Neural crest cell (in vitro differentiated cells): ENCODE measurements at regions not wholly inside any gene's neighbourhood (a gene's known extent, or its start where the extent isn't known, plus 50 kb on each side); places are given as distances from the start of the nearest gene placed in this dataset.

Experiments used
- DNase-seq: peaks from one replicate; pipeline ENCODE4 v3.0.0; 2021; ENCODE audit warnings: low read depth, mixed read lengths, low spot score
- H3K27ac Mint-ChIP-seq: one replicate; pipeline ENCODE4 v1.8.0; 2021; ENCODE audit warnings: mild to moderate bottlenecking, mixed read lengths; ENCODE audit not compliant: unreplicated experiment
- H3K27me3 Mint-ChIP-seq: 2 replicates; pipeline ENCODE4 v1.8.0; 2021; ENCODE audit warnings: low read depth, mild to moderate bottlenecking, mixed read lengths
- H3K36me3 Mint-ChIP-seq: 2 replicates; pipeline ENCODE4 v1.8.0; 2021; ENCODE audit warnings: low read depth, mild to moderate bottlenecking, mixed read lengths
- H3K4me1 Mint-ChIP-seq: 2 replicates; pipeline ENCODE4 v1.8.0; 2021; ENCODE audit warnings: mixed read lengths
- H3K4me3 Mint-ChIP-seq: one replicate; pipeline ENCODE4 v1.8.0; 2021; ENCODE audit warnings: mild to moderate bottlenecking, mixed read lengths
- H3K9me3 Mint-ChIP-seq: 2 replicates; pipeline ENCODE4 v1.8.0; 2021; ENCODE audit warnings: mixed read lengths
- CTCF ChIP-seq: fragments of 200-600 bp; sonication (generic); conservative IDR thresholded peaks from 2 replicates; pipeline ENCODE4 v1.5.0; 2021; ENCODE audit warnings: antibody characterized with exemption, mild to moderate bottlenecking

DNA sequence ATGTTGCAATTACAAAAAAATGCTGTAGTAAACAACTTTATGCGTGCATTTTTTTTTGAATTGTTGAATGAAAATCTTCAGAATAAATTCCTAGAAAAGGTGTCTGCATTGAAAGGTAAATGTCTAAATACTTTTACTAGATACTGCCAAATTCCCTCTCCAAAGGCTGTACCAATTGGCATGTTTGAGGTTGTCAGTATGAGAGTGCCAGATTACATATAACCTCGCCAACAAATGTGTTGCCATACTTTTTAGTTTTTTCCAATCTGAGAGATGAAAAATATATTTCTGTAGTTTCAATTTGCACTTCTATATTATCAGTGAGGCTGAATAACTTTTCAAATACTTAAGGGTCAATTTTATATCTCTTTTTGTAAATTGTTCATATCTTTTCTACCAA lies 261.5 kb upstream of the TARS1 start:
- Mint-ChIP-seq H3K27ac (no peak overlapping the region), H3K4me1 (no peaks in the 10 kb centered on the region), H3K27me3 (no peaks in the 10 kb centered on the region), H3K9me3 (peaks cover 2% of the 10 kb centered on the region), H3K4me3 (no peak overlapping the region), H3K36me3 (no peaks in the 10 kb centered on the region)
- no peak for DNase-seq
- TF ChIP-seq CTCF, result no peak

DNA sequence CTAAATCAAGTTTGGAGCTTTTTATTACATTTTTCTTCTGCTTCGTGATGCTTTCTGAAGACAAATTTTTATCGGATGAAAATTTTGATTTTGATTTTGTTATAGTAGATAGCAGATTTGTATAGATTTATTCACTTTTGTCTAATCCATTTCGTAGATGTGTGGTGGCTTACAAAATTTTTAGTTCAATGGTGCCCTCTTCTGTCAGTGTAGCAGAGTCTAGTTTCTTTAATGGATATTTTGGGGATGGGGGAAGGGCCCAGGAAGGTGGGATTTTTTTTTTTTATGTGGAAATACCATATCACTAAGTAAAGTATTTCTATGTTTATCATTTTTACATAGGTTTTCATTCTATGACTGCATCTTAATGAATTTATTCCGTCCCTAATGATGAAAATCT lies 259.9 kb upstream of the TARS1 start:
- peak; percentile 60 for TF ChIP-seq CTCF
- no peaks in the 10 kb centered on the region for H3K4me1 Mint-ChIP-seq
- no peak for DNase-seq
- no peaks in the 10 kb centered on the region for H3K9me3 Mint-ChIP-seq
- H3K36me3 Mint-ChIP-seq, result no peaks in the 10 kb centered on the region
- no peaks in the 10 kb centered on the region for H3K27me3 Mint-ChIP-seq
- H3K4me3 Mint-ChIP-seq, result no peak overlapping the region
- no peak overlapping the region for H3K27ac Mint-ChIP-seq

DNA sequence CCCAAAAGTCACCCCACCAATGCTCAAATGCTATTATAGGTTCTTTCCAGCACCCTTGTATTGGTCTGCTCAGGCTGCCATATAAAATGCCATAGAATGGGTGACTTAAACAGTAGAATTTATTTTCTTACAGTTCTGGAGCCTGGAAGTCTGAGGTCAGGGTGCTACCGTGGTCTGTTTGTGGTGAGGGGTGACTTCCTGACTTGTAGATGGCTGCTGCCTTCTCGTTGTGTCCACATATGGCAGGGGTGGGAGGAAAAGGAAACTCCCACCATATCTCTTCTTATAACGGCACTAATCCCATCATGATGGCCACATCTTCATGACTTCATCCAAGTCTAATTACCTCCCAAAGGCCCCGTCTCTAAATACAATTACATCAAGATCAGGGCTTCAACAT lies 257.8 kb upstream of the TARS1 start:
- H3K36me3 Mint-ChIP-seq, result no peaks in the 10 kb centered on the region
- H3K4me3 Mint-ChIP-seq, result no peak overlapping the region
- no peaks in the 10 kb centered on the region for H3K27me3 Mint-ChIP-seq
- DNase-seq, result no peak
- no peak for TF ChIP-seq CTCF
- no peak overlapping the region for H3K27ac Mint-ChIP-seq
- H3K9me3 Mint-ChIP-seq, result no peaks in the 10 kb centered on the region
- no peaks in the 10 kb centered on the region for H3K4me1 Mint-ChIP-seq

DNA sequence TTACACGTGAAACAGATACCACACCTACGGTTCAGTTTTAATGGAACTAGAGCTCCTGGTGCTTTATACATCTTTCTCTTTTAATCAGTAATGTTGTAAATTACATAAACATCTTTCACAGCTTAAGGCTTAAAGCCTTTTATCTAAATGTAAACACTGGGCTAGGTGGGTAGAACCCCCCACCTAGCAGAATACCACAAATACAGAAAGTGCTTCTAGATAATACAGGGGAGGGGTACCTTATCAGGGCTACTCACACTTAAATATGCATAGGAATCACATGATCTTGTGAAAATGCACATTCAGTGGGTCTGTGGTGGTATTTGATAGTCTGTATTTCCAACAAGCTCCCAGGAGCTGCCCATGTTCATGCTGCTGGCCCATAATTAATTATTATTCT lies 256.4 kb upstream of the TARS1 start:
- no peak for TF ChIP-seq CTCF
- no peak overlapping the region for H3K4me3 Mint-ChIP-seq
- no peaks in the 10 kb centered on the region for H3K36me3 Mint-ChIP-seq
- no peaks in the 10 kb centered on the region for H3K4me1 Mint-ChIP-seq
- no peak overlapping the region for H3K27ac Mint-ChIP-seq
- peaks cover 7% of the 10 kb centered on the region for H3K9me3 Mint-ChIP-seq
- no peak for DNase-seq
- H3K27me3 Mint-ChIP-seq, result no peaks in the 10 kb centered on the region

DNA sequence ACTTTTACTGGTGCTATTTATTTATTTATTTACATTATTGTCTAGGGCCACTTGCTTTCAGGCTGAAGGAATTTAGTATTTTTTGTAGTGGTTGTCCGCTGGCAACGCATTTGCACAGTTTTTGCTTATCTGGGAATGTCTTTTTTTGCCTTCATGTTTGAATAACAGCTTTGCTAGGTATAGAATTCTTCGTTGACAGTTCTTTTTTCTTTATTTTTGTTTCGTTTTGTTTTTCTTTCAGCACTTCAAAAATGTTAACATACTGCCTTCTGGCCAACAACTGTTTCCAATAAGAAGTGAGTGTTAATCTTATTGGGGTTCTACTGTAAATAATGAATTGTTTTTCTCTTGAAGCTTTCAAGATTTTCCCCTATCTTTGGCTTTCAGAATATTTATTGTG lies 252.7 kb upstream of the TARS1 start:
- Mint-ChIP-seq H3K27me3 (no peaks in the 10 kb centered on the region), H3K36me3 (no peaks in the 10 kb centered on the region), H3K4me1 (no peaks in the 10 kb centered on the region), H3K9me3 (peaks cover 12% of the 10 kb centered on the region), H3K4me3 (no peak overlapping the region), H3K27ac (no peak overlapping the region)
- TF ChIP-seq CTCF, result no peak
- DNase-seq, result no peak

GRCh38 chr5:33194914-33195313 lies 245.9 kb upstream of the TARS1 start:
- H3K27me3 Mint-ChIP-seq, result no peaks in the 10 kb centered on the region
- H3K9me3 Mint-ChIP-seq, result peaks cover 14% of the 10 kb centered on the region
- no peak overlapping the region for H3K4me3 Mint-ChIP-seq
- no peaks in the 10 kb centered on the region for H3K4me1 Mint-ChIP-seq
- H3K27ac Mint-ChIP-seq, result no peak overlapping the region
- DNase-seq, result no peak
- H3K36me3 Mint-ChIP-seq, result peaks cover 2% of the 10 kb centered on the region
- TF ChIP-seq CTCF, result no peak
